ENCODE measurements at regions not wholly inside any gene's neighbourhood (a gene's known extent, or its start where the extent isn't known, plus 50 kb on each side); places are given as distances from the start of the nearest gene placed in this dataset.
"Not testable (repeated sequence)": the region's sequence is repeated elsewhere in the genome, so short reads cannot be mapped to it uniquely, and the experiment has no call there.

DNA sequence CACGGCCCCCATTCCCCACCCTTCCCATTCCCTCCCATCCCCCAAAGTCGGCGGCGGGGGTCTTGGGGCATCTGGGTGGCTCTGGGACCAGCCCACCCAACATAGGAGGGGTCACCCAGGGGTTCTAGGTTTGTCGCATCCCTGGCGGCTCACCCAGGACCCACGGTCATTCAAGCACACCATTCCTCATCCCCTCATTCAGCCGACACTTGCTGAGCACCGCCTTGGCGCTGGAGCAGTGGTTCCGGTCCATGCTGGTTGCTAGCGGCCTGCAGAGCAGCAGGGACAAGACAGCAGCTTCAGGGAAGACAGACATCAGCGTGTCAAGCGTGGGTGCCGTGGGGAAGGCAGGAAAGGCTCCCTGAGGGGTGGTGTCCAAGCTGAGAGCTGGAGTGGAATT, 50.5 kb upstream of the OTOS start:
- 89% methylated on average over 15 of the region's 15 CpGs for WGBS
- Histone ChIP-seq H3K4me3 (ENCODE audit: low read depth, low read length) (no peak overlapping the region), H3K36me3 (ENCODE audit: insufficient read depth) (no peaks in the 10 kb centered on the region), H3K4me1 (ENCODE audit: insufficient read depth) (no peaks in the 10 kb centered on the region), H3K27ac (ENCODE audit: low read depth) (no peak overlapping the region)
- no peak for DNase-seq (ENCODE audit: extremely low spot score)

DNA sequence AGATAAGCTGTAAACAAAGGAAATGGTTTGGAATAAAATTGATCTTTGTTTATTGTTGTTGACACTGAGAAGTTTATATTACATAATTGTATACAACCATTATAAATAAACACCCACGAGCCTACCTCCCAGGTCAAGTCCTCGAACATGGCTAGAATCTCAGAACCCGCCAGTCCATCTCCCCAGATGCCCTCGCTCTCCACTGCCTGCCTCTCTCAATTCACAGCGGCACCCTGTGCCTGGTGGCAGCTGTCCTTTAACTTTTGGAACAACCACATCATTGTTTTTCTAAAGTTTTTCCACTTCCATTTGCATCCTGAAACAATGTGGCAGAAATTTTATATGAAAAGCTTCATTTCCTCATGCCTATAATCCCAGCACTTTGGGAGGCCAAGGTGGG, 52.2 kb upstream of the OTOS start:
- DNase-seq (ENCODE audit: extremely low spot score), result no peak
- H3K4me3 ChIP-seq (ENCODE audit: low read depth, low read length), result no peak overlapping the region

DNA sequence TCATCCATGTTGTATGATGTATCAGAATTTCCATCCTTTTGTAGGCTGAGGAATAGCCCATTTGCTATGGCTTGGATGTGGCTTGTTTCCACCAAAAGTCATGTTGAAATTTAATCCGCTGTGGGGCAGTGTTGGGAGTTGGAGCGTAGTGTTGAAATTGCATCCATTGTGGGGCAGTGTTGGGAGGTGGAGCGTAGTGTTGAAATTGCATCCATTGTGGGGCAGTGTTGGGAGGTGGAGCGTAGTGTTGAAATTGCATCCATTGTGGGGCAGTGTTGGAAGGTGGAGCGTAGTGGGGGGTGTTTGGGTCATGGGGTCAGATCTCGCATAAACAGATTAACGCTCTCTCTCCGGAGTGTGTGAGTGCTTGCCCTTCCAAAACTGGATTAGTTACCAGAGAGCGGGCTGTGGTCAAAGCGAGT, 53.9 kb upstream of the OTOS start:
- H3K4me1 ChIP-seq (ENCODE audit: insufficient read depth); H3K4me3 ChIP-seq (ENCODE audit: low read depth, low read length); H3K36me3 ChIP-seq (ENCODE audit: insufficient read depth); H3K27ac ChIP-seq (ENCODE audit: low read depth); DNase-seq (ENCODE audit: extremely low spot score): not testable (repeated sequence)
- WGBS, result 23% methylated on average over 10 of the region's 10 CpGs

More for the DNA sequence above, 52.2 kb upstream of the OTOS start:
- Histone ChIP-seq H3K36me3 (ENCODE audit: insufficient read depth) (no peaks in the 10 kb centered on the region), H3K4me1 (ENCODE audit: insufficient read depth) (no peaks in the 10 kb centered on the region), H3K27ac (ENCODE audit: low read depth) (no peak overlapping the region)
- 70% methylated on average over 5 of the region's 5 CpGs for WGBS

DNA sequence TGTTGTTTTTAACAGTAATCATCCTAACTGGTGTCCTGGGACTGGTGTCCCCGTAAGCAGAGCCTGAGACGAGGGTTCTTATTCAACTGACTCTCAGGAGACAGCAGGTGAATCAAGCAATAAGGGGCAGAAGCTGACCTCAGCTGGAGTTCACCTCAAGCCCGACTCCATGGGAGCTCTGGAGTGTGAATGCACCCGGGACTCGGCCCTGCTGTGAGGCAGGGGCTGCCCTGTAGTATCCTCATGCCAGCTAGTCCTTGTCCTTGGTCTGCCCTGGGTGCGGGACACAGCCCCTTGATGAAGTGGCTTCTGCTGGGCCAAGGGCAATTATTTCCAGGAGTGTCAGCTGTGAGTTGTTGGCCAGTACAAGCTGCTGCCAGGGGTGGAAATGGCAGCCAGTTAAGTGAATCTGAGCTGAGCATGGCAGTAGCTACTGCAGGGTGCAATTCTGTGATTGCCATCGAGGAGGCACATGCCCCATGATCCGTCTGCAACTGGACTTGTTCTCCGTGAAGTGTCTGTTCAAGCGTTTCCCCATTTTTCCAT, 54.9 kb upstream of the OTOS start:
- Histone ChIP-seq H3K36me3 (ENCODE audit: insufficient read depth) (no peaks in the 10 kb centered on the region), H3K4me1 (ENCODE audit: insufficient read depth) (no peaks in the 10 kb centered on the region), H3K4me3 (ENCODE audit: low read depth, low read length) (no peak overlapping the region), H3K27ac (ENCODE audit: low read depth) (no peak overlapping the region)
- 88% methylated on average over 10 of the region's 10 CpGs for WGBS
- no peak for DNase-seq (ENCODE audit: extremely low spot score)

GRCh38 chr2:240196716-240197461, 56.4 kb upstream of the OTOS start:
- Histone ChIP-seq H3K36me3 (ENCODE audit: insufficient read depth) (no peaks in the 10 kb centered on the region), H3K4me1 (ENCODE audit: insufficient read depth) (no peaks in the 10 kb centered on the region), H3K27ac (ENCODE audit: low read depth) (no peak overlapping the region), H3K4me3 (ENCODE audit: low read depth, low read length) (no peak overlapping the region)
- 91% methylated on average over 10 of the region's 10 CpGs for WGBS
- no peak for DNase-seq (ENCODE audit: extremely low spot score)

DNA sequence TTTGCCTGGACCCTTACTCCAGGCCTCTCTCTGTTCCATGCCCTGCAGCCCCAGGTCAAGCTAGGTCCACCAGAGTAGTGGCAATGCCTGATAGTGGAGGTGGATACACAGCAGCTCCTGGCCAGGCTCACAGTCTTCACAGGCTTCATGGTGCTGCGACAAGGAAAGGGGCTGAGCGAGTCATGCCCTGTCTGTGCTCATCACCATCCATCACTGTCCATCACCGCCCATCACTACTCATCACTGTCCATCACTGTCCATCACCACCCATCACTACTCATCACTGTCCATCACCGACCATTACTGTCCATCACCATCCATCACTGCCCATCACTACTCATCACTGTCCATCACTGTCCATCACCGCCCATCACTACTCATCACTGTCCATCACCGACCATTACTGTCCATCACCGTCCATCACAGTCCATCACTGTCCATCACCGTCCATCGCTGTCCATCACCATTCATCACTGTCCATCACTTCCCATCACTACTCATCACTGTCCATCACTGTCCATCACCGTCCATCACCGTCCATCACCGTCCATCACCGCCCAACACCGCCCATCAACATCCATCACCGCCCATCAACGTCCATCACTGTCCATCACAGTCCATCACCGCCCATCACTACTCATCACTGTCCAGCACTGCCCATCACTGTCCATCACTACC, 57.1 kb upstream of the OTOS start:
- Histone ChIP-seq H3K4me3 (ENCODE audit: low read depth, low read length) (no peak overlapping the region), H3K27ac (ENCODE audit: low read depth) (no peak overlapping the region), H3K36me3 (ENCODE audit: insufficient read depth) (no peaks in the 10 kb centered on the region), H3K4me1 (ENCODE audit: insufficient read depth) (no peaks in the 10 kb centered on the region)
- DNase-seq (ENCODE audit: extremely low spot score), result no peak
- 97% methylated on average over 17 of the region's 17 CpGs for WGBS

DNA sequence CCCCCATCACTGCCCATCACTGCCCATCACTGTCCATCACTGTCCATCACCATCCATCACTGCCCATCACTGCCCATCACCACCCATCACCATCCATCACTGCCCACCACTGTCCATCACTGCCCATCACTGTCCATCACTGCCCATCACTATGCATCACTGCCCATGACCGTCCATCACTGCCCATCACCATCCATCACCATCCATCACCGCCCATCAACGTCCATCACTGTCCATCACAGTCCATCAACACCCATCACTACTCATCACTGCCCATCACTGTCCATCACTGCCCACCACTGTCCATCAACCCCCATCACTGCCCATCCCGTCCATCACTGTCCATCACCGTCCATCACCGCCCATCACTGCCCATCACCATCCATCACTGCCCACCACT, 57.8 kb upstream of the OTOS start:
- H3K27ac ChIP-seq (ENCODE audit: low read depth), result no peak overlapping the region
- no peaks in the 10 kb centered on the region for H3K4me1 ChIP-seq (ENCODE audit: insufficient read depth)
- no peak for DNase-seq (ENCODE audit: extremely low spot score)
- H3K4me3 ChIP-seq (ENCODE audit: low read depth, low read length), result no peak overlapping the region
- 96% methylated on average over 6 of the region's 6 CpGs for WGBS
- H3K36me3 ChIP-seq (ENCODE audit: insufficient read depth), result no peaks in the 10 kb centered on the region

DNA sequence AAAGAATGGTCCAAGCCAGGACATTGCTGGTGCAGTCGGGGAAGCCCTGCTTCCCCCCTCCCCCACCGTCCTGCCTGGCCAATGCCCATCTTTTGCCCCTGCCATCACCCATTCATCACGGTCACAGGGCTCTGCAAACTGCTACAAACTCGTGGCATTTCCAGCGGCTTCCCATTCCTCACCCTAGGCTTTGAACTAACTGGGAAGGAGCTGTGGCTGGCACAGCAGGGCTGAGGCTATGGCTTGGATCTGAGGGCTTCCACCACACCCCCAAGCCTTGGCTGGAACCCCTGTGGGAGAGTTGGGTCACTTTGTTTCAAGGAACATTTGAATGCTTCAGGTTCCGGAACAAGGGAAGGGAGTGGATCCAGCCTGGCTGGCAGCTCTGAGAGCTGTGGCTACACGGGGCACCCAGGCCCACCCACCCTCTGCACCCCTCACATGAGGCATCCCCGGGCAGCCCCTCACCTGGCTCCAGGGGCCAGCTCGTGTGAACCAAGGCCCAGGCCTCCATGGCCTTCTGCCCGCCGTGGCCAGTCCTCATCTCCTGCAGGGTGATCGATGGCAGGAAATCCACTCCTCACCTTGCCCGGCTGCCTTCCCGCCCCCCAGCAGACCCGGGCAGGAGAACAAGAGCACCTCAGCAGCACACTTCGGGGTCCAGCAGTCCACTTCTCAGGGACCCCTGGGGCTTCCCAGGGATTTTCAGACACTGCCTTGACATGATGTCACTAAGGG, 58.8 kb upstream of the OTOS start:
- Histone ChIP-seq H3K36me3 (ENCODE audit: insufficient read depth) (no peaks in the 10 kb centered on the region), H3K4me1 (ENCODE audit: insufficient read depth) (no peaks in the 10 kb centered on the region), H3K27ac (ENCODE audit: low read depth) (no peak overlapping the region), H3K4me3 (ENCODE audit: low read depth, low read length) (no peak overlapping the region)
- WGBS, result 84% methylated on average over 16 of the region's 16 CpGs
- no peak for DNase-seq (ENCODE audit: extremely low spot score)

GRCh38 chr2:240200230-240201051, 60.0 kb upstream of the OTOS start:
- no peaks in the 10 kb centered on the region for H3K4me1 ChIP-seq (ENCODE audit: insufficient read depth)

DNA sequence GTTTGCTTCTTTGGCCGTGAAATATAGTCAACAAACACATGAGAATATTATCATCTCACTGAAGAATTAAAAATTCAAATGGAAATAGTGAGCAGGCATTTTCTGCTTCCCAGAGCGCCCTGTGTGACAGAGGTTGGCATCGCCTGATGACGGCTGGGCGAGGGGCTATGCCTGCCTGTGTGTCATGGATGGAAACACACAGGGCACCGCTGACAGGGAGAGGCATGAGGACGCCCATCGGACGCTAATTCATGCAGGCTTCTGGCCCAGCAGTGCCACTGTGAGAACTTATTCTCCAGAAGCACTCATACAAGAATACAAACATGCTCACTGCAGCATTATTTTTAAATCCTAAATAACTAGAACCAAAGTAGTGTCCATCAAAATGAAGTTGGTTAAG, 61.4 kb upstream of the OTOS start:
- no peak for DNase-seq (ENCODE audit: extremely low spot score)

More at GRCh38 chr2:240200230-240201051, 60.0 kb upstream of the OTOS start:
- 35% methylated on average over 24 of the region's 24 CpGs for WGBS
- Histone ChIP-seq H3K36me3 (ENCODE audit: insufficient read depth) (no peaks in the 10 kb centered on the region), H3K4me3 (ENCODE audit: low read depth, low read length) (no peak overlapping the region), H3K27ac (ENCODE audit: low read depth) (no peak overlapping the region)
- peak; percentile 8 for DNase-seq (ENCODE audit: extremely low spot score)

GRCh38 chr2:240202586-240202985, 62.1 kb upstream of the OTOS start:
- no peak for DNase-seq (ENCODE audit: extremely low spot score)
- Histone ChIP-seq H3K36me3 (ENCODE audit: insufficient read depth) (no peaks in the 10 kb centered on the region), H3K4me3 (ENCODE audit: low read depth, low read length) (no peak overlapping the region), H3K27ac (ENCODE audit: low read depth) (no peak overlapping the region), H3K4me1 (ENCODE audit: insufficient read depth) (no peaks in the 10 kb centered on the region)
- WGBS, result 65% methylated on average over 5 of the region's 5 CpGs

More for the DNA sequence above, 61.4 kb upstream of the OTOS start:
- 90% methylated on average over 9 of the region's 9 CpGs for WGBS
- Histone ChIP-seq H3K4me3 (ENCODE audit: low read depth, low read length) (no peak overlapping the region), H3K36me3 (ENCODE audit: insufficient read depth) (no peaks in the 10 kb centered on the region), H3K27ac (ENCODE audit: low read depth) (no peak overlapping the region), H3K4me1 (ENCODE audit: insufficient read depth) (no peaks in the 10 kb centered on the region)

GRCh38 chr2:240203031-240203787, 62.8 kb upstream of the OTOS start:
- no peak overlapping the region for H3K27ac ChIP-seq (ENCODE audit: low read depth)

More at GRCh38 chr2:240203031-240203787, 62.8 kb upstream of the OTOS start:
- Histone ChIP-seq H3K4me3 (ENCODE audit: low read depth, low read length) (no peak overlapping the region), H3K36me3 (ENCODE audit: insufficient read depth) (no peaks in the 10 kb centered on the region), H3K4me1 (ENCODE audit: insufficient read depth) (no peaks in the 10 kb centered on the region)
- 79% methylated on average over 13 of the region's 13 CpGs for WGBS
- DNase-seq (ENCODE audit: extremely low spot score), result no peak
